K562 (cell line): ENCODE measurements at regions not wholly inside any gene's neighbourhood (a gene's known extent, or its start where the extent isn't known, plus 50 kb on each side); places are given as distances from the start of the nearest gene placed in this dataset.

Source experiments
- BHLHE40 ChIP-seq: IDR thresholded peaks from 2 replicates; pipeline ENCODE4 v1.6.1; 2011; ENCODE audit warnings: low read length, improper control_type of control experiment
- DNMT1 ChIP-seq: fragments of 450-650 bp; IDR thresholded peaks from 2 replicates; pipeline ENCODE4 v1.6.1; 2016; ENCODE audit warnings: antibody characterized with exemption, mild to moderate bottlenecking
- HDAC2 ChIP-seq: fragments of 450-650 bp; IDR thresholded peaks from 2 replicates; pipeline ENCODE4 v1.6.1; 2016; ENCODE audit warnings: mild to moderate bottlenecking
- HNRNPLL ChIP-seq: fragments of 200-400 bp; formaldehyde crosslinking; IDR thresholded peaks from 2 replicates; pipeline ENCODE4 v1.6.1; 2017; ENCODE audit warnings: low read length, low read depth, mild to moderate bottlenecking; ENCODE audit not compliant: poor library complexity, severe bottlenecking
- HNRNPUL1 ChIP-seq: fragments of 200-400 bp; formaldehyde crosslinking; IDR thresholded peaks from 2 replicates; pipeline ENCODE4 v1.6.1; 2017; ENCODE audit warnings: low read length
- POLR2A ChIP-seq: fragments of 450-650 bp; conservative IDR thresholded peaks from 2 replicates; pipeline ENCODE4 v1.6.1; 2016
- TF ChIP-seq, protein P1 (sequence below), 3 experiments: IDR thresholded peaks in 2 of 3; conservative IDR thresholded peaks in 1 of 3; 2 replicates each; pipeline ENCODE4 v1.5.1; 2011 to 2012; ENCODE audit warnings: low read length in 3 of 3, mild to moderate bottlenecking in 3 of 3, control low read depth in 2 of 3, improper control_type of control experiment in 1 of 3, inconsistent platforms in 1 of 3, low read depth in 1 of 3, mixed read lengths in 1 of 3, moderate library complexity in 1 of 3; ENCODE audit not compliant: insufficient read depth in 2 of 3
- TF ChIP-seq, protein P2 (sequence below): sonication (generic); formaldehyde crosslinking; IDR thresholded peaks from 2 replicates; pipeline ENCODE4 v1.5.0; 2020; ENCODE audit warnings: missing genetic modification reagents
- TF ChIP-seq, protein P3 (sequence below), 2 experiments: fragments of 150-350 bp in 1 of 2; IDR thresholded peaks; 2 replicates each; pipeline ENCODE4 v1.6.1; 2012 to 2016; ENCODE audit warnings: low read depth in 2 of 2, low read length in 2 of 2, mild to moderate bottlenecking in 1 of 2, moderate library complexity in 1 of 2
- TF ChIP-seq, protein P4 (sequence below): sonication (generic); formaldehyde crosslinking; IDR thresholded peaks from 2 replicates; pipeline ENCODE4 v1.8.0; 2022; ENCODE audit warnings: missing genetic modification reagents, mild to moderate bottlenecking, moderate library complexity, borderline replicate concordance
- TF ChIP-seq, protein P5 (sequence below): sonication (generic); formaldehyde crosslinking; IDR thresholded peaks from 2 replicates; pipeline ENCODE4 v1.8.1; 2023; ENCODE audit warnings: mild to moderate bottlenecking, missing genetic modification reagents, moderate library complexity

DNA sequence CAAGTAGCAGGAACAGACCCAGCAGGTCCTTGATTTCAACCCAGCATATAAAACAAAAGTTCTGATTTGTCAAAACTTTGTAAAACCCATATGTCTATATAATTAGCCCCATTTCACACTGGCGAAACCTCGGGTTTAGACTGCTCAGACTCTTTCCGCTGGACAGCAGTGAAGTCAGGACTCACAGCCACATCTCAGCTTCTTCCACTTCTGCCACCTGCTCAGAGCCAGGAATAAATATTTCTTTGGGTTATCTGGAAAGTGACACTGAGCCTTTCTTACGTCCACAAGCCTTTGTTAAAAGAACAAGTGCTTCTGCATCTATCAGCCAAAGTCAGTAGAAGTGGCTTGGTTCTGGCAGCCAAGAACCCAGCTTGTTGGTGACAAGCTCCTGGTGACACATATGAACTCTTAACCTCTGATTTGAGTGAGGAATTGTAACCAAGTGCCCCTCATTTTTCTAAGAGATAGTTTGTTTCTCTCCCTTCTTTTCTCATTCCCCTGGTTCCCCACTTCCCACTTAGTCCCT, 118.1 kb upstream of the CHD2 start:
- TF ChIP-seq HDAC2 (no peak), DNMT1 (no peak), BHLHE40 (no peak), POLR2A (no peak), HNRNPLL (no peak), HNRNPUL1 (no peak)
- TF ChIP-seq, protein P1, sequence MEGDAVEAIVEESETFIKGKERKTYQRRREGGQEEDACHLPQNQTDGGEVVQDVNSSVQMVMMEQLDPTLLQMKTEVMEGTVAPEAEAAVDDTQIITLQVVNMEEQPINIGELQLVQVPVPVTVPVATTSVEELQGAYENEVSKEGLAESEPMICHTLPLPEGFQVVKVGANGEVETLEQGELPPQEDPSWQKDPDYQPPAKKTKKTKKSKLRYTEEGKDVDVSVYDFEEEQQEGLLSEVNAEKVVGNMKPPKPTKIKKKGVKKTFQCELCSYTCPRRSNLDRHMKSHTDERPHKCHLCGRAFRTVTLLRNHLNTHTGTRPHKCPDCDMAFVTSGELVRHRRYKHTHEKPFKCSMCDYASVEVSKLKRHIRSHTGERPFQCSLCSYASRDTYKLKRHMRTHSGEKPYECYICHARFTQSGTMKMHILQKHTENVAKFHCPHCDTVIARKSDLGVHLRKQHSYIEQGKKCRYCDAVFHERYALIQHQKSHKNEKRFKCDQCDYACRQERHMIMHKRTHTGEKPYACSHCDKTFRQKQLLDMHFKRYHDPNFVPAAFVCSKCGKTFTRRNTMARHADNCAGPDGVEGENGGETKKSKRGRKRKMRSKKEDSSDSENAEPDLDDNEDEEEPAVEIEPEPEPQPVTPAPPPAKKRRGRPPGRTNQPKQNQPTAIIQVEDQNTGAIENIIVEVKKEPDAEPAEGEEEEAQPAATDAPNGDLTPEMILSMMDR (IDR thresholded peaks at IDR 0.05 in 2 of 3, conservative IDR thresholded peaks at IDR 0.05 in 1 of 3; ENCODE audit: insufficient read depth in 2 of 3, low read depth in 1 of 3, low read length in 3 of 3), result no peak
- TF ChIP-seq, protein P2, sequence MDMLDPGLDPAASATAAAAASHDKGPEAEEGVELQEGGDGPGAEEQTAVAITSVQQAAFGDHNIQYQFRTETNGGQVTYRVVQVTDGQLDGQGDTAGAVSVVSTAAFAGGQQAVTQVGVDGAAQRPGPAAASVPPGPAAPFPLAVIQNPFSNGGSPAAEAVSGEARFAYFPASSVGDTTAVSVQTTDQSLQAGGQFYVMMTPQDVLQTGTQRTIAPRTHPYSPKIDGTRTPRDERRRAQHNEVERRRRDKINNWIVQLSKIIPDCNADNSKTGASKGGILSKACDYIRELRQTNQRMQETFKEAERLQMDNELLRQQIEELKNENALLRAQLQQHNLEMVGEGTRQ (CRISPR knock-in tag), result no peak
- TF ChIP-seq, protein P3, sequence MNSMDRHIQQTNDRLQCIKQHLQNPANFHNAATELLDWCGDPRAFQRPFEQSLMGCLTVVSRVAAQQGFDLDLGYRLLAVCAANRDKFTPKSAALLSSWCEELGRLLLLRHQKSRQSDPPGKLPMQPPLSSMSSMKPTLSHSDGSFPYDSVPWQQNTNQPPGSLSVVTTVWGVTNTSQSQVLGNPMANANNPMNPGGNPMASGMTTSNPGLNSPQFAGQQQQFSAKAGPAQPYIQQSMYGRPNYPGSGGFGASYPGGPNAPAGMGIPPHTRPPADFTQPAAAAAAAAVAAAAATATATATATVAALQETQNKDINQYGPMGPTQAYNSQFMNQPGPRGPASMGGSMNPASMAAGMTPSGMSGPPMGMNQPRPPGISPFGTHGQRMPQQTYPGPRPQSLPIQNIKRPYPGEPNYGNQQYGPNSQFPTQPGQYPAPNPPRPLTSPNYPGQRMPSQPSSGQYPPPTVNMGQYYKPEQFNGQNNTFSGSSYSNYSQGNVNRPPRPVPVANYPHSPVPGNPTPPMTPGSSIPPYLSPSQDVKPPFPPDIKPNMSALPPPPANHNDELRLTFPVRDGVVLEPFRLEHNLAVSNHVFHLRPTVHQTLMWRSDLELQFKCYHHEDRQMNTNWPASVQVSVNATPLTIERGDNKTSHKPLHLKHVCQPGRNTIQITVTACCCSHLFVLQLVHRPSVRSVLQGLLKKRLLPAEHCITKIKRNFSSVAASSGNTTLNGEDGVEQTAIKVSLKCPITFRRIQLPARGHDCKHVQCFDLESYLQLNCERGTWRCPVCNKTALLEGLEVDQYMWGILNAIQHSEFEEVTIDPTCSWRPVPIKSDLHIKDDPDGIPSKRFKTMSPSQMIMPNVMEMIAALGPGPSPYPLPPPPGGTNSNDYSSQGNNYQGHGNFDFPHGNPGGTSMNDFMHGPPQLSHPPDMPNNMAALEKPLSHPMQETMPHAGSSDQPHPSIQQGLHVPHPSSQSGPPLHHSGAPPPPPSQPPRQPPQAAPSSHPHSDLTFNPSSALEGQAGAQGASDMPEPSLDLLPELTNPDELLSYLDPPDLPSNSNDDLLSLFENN (IDR thresholded peaks at IDR 0.05; ENCODE audit: low read depth in 2 of 2, low read length in 2 of 2), result no peak
- TF ChIP-seq, protein P4, sequence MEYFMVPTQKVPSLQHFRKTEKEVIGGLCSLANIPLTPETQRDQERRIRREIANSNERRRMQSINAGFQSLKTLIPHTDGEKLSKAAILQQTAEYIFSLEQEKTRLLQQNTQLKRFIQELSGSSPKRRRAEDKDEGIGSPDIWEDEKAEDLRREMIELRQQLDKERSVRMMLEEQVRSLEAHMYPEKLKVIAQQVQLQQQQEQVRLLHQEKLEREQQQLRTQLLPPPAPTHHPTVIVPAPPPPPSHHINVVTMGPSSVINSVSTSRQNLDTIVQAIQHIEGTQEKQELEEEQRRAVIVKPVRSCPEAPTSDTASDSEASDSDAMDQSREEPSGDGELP (CRISPR knock-in tag), result no peak
- TF ChIP-seq, protein P5, sequence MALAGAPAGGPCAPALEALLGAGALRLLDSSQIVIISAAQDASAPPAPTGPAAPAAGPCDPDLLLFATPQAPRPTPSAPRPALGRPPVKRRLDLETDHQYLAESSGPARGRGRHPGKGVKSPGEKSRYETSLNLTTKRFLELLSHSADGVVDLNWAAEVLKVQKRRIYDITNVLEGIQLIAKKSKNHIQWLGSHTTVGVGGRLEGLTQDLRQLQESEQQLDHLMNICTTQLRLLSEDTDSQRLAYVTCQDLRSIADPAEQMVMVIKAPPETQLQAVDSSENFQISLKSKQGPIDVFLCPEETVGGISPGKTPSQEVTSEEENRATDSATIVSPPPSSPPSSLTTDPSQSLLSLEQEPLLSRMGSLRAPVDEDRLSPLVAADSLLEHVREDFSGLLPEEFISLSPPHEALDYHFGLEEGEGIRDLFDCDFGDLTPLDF (CRISPR knock-in tag), result no peak
